Stimulated activated CD4-positive, alpha-beta T cell treated with anti-CD3 and anti-CD28 coated beads, Interleukin-2, amount 100 ng/mL, for 4 hours (primary cell): ENCODE measurements at regions not wholly inside any gene's neighbourhood (a gene's known extent, or its start where the extent isn't known, plus 50 kb on each side); places are given as distances from the start of the nearest gene placed in this dataset.
"Not testable (repeated sequence)": the region's sequence is repeated elsewhere in the genome, so short reads cannot be mapped to it uniquely, and the experiment has no call there.

Experiments used
- DNase-seq: peaks from one replicate; pipeline ENCODE4 v3.0.0-alpha.2; 2020; ENCODE audit warnings: low read depth

DNA sequence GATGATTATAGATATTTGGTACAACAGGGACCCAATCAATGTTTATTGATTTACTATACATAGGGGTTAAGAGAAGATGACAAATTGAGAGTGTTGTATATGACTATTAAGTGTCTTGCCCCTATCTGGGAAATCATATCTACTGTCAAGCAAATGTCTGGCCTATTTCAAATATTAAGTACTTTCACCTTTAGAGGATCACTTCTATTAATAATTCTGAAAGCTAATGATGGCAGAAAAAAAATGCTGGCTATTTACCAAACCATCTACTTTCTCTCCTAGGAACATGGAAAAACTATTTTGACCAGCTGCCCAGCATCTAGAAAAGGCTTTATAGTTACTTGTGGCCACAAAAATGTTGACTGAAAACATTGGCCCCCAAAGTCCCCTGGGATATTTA is 632.3 kb upstream of the ZNF385D start:
- no peak for DNase-seq

DNA sequence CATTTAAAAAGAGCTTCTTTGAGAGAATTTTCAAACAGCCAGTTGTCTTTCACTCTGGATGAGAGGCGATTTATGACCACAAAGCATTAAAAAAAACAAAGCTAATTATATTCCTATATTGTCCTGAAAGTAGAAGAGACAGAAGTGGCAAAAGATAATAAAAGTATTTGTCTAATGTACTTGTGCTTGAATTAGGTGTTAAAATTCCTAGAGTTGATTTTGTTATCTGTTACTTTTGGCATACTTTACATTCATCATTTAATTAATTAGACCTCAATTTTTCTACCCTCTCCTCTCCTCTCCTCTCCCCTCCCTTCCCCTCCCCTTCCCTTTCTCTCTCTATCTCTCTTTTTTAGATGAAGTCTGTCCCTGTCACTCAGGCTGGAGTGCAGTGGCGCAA is 635.1 kb upstream of the ZNF385D start:
- no peak for DNase-seq

DNA sequence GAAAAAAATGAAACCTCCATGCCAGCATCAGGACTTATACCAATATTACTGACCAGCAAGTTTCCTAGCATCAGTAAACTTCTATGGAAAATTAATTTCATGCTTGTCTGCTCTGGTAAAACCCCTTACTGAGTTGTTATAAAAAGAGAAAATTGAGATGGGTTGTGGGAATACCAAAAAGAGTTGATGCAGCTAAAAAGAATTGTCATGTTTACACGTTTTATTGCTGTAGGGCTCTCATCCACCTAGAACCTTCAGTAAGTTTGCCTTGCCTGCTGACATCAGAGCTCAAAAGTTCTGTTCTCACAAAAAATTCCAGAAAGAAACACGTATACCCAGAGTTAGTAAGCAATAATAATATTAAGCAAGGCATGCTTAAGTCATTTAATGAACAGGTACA is 641.3 kb upstream of the ZNF385D start:
- DNase-seq: no peak

DNA sequence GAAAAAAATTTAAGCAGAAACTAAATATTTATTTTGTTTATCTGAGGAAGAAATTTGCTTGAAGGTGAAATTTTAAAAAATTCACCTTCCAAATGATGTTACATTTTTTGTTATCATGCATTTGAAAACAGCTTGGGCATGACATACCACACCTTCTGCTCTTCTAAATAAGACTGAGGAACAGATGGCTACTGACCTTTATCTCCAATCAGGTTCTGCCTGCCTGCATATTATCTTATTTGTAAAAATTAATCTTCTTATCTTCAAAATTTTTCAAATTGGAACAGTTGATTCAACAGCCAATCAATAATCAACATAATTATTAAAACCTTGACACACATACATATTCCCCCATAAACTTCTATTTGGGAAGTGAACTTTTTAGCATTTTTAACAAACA is 641.8 kb upstream of the ZNF385D start:
- DNase-seq: no peak

DNA sequence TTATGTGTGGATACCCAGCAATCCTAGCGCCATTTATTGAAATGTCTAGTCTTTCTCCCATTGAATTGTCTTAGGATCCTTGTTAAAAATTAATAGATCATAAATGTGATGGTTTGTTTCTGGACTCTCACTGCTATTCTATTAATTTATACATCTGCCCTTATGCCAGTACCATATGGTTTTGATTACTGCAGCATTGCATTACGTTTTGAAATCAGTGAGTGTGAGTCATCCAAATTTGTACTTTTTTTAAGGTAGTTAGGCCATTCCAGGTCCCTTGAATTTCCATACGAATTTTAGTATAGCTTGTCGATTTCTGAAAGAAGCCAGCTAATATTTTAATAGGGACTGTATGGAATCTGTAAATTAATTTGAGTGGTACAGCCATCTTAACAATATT is 648.6 kb upstream of the ZNF385D start:
- DNase-seq: no peak

DNA sequence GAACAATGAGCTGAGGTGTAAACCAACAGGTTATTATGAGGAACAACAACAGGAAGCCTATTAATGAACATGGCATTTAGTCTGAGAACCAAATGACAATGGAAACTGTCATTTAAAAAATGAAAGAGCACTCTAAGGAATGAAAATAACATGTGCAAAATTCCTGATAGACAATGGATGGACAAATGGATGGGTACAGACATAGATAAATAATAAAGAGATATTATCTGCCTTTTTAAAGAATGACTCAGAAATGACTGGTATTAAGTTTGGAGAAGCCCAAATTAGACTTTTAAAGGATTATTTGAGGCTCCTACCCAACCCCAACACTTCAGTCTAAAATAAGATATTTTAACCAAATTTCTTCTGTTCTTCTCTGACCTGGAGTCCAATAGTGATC is 650.5 kb upstream of the ZNF385D start:
- no peak for DNase-seq

DNA sequence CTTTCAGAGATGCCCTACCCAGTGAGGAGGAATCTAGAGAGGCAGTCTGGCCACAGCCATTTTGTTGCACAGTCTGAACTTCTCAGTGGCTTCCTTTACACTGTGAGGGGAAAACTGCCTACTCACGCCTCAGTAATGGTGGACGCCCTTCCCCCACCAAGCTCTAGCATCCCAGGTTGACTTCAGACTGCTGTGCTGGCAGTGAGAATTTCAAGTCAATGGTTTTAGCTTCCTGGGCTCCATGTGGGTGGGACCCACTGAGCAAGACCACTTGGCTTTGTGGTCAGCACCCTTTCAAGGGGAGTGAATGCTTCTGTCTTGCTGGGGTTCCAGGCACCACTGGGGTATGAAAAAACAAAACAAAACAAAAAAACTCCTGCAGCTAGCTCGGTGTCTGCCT is 663.2 kb upstream of the ZNF385D start:
- DNase-seq: no peak

DNA sequence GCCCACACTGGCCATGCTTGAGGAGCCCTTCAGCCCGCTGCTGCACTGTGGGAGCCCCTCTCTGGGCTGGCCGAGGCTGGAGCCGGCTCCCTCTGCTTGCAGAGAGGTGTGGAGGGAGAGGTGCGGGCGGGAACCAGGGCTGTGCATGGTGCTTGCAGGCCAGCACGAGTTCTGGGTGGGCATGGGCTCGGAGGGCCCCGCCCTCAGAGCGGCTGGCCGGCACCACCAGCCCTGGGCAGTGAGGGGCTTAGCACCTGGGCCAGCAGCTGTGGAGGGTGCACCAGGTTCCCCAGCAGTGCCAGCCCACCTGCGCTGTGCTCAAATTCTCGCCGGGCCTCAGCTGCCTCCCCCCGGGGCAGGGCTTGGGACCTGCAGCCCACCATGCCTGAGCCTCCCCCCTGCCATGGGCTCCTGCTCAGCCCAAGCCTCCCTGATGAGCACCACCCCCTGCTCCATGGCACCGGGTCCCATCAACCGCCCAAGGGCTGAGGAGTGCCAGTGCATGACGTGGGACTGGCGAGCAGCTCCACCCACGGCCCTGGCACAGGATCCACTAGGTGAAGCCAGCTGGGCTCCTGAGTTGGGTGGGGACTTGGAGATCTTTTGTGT is 665.9 kb upstream of the ZNF385D start:
- DNase-seq: not testable (repeated sequence)

DNA sequence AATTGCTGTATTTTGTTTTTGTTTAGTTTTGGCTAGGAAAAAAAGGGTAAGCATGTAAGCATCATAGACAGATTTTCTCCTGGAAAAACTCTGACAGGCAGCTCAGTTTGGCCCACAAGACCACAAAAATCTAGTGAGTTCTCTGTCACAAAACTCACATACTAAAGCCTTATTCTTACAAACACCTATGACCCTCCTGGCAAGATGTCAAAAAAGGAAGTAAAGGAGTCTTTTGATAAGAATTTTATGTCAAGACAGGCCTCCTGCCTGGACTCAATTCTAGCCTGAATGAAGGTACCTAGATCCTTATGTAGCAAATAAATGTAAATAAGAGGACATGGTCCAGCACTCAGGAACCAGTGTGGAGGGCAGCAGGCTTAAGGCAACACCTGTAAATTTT is 668.3 kb upstream of the ZNF385D start:
- DNase-seq: no peak

DNA sequence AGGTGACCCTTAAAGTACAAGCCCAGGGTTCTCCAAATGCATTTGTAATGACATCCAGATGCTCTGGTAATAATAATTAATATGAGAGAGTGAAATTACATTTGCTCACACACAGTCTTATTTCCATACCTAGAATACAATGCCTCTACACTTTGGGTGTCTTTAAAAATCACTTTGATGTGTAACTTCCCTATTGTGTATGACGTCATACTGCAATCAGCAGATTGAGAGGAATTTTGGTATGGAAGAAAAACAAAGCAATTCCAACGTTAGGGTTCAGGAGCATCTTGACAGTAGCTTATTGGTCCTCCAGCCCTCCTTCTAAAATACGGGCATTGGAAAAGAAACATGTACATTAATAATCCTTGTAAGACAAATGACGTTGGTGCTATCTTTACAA is 670.6 kb upstream of the ZNF385D start:
- DNase-seq: no peak

DNA sequence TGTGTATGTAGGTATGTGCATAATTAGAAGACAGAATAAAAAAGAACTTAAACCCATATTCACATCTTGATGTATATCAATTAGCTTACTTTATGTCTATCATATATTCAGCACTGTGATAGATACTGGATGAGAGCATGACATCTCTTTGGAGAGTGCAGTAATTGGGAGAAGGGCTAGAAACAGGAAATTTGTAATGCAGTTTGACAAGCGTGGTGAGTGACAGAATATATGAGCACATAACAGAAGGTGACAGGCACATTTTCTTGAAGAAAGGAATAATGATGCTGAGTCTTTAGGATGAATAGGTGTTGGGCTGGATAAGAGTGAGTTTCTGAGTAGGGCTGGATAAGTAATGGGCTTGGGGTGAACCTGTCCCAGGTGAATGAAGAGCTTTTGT is 680.3 kb upstream of the ZNF385D start:
- no peak for DNase-seq

DNA sequence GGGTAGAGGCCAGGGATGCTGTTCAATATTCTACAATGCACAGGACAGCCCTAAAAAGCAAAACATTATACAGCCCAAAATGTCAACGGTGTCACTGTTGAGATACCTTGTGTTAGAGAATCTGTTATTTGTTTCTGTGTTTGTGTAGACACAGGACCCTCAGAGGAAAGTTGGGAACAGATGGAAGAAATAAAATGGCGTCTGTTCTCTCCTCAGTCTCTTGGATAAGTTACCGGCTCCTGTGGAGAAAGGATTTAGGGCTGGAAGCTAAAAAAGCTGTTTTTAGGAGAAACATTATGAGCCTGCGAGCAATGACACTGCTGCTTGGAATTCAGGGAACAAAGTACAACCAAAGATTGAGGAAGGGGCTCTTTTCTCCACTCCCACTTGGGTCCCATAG is 688.6 kb upstream of the ZNF385D start:
- no peak for DNase-seq

DNA sequence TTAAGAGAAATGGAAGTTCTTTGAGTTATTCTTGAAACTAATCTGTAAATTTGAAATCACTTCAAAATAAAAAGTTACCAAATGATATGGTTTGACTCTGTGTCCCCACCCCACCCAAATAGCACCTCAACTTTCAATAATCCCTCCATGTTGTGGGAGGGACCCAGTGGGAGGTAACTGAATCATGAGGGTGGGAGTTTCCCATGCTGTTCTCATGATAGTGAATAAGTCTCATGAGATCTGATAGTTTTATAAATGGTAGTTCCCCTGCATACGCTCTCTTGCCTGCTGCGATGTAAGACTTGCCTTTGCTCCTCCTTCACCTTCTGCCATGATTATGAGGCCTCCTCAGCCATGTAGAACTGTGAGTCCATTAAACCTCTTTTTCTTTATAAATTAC is 690.7 kb upstream of the ZNF385D start:
- DNase-seq: no peak

DNA sequence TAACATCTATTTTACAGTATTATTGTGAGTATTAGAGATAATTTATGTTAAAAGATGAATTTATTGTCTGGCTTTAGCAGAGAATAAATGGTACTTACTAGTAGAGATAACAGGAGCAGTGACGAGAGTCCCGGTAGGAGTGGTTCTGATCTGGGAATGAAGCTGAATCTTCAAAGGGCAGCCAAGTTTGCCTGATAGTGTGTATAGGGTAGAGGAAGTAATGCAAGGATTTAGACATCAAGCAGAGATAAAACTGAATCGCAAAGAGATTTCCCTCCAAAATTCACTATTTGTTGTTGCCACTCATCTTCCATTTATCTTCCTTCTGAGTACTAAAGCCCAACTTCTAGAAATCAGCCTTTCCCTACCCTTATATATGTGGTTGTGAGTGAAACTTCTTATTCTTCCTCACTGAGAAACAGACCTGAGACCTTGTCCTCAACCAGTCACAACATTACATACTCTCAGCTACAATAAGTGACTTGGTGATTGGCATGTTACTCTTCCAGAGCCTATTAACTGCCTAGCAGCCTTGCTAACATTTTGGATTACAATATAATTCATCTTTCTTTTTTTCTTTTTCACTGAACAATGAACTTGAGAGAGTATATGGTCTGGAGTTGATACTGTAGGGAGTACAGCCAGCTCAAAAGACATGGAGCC is 692.7 kb upstream of the ZNF385D start:
- DNase-seq: no peak

DNA sequence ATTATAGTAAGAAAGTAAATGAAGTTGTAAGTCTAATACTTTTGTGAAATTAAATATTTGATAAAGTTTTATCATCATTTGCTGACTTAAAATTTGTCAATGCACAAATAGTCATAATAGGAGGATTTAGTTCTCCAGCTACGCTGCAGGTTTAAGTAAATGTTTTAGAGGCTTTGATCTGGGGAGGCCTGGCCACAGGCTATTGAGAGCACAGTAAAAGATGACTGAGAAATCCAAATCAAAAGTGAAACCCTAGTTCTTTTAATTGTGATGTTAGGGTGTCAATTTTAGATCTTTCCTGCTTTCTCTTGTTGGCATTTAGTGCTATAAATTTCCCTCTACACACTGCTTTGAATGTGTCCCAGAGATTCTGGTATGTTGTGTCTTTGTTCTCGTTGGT is 694.3 kb upstream of the ZNF385D start:
- not testable (repeated sequence) for DNase-seq

DNA sequence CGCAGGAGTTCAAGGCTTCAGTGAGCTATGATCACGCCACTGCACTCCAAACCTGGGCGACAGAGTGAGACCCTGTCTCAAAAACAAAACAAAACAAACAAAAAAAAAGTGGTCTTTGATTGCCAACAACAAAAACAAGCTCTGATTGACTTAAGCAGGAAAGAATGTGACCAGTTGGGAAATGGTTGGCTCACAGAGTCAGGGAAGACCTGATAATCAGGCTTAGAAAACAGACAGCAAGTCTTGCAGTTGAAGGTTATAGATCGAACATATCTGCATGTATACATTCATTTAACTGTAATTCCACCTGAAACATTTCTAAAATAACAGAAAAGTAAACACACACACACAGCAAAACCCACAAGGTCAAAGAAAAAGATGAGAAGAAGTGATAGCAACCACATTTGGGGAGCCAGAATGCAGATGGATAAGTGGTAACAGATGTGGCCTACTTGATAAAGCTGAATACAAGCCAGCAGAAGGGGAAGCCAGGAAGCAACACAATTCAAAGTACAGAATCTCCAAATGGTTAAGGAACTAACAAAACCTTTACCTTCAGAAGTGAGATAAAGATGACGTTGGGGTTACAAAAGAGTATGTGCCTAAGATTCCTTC is 699.9 kb upstream of the ZNF385D start:
- no peak for DNase-seq

DNA sequence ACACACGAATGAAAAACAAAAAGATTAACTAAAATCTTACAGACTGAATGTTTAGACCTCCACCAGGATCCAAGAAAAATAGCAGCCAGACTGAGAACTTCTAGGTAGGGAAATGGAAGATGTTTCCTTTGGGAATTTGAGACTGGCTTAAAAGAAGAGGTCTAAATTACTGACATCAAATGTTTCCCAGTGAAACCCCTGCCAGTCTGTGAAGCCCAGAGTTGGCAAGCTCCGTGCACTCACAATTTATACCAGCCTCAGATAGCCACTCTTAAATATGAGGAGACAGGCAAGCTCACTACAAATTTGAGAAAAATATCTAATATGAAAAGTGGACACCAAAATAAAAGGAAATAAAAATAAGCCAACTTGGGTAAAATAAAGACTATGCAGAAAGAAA is 700.5 kb upstream of the ZNF385D start:
- no peak for DNase-seq

DNA sequence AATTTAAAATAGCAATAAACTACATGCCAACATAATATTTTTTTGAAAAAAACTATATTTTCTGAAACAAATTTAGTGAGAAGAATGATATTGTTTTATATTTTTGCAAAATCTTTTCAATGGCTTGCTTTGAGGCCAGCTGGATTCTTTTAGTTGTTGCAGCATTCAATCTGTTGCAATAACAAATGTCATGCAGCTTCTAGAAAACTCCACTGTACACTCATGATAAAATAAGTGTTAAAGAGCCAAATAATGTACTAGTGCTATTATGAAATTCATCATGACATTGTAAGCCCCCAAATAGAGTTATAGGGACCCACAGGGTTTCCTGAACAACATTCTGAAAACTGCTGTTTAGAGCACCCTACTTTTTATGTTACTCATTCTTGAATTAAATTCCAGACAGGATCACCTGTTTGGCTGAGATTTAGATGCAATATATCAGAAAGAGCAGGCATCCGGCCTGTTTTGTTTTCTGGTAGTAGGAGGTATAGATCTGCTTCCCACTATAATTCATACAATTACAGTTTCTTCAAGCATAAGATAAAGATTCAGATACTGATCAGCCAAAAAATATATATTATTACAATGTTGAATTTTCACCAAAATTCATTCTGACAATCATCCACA is 703.0 kb upstream of the ZNF385D start:
- DNase-seq: no peak

DNA sequence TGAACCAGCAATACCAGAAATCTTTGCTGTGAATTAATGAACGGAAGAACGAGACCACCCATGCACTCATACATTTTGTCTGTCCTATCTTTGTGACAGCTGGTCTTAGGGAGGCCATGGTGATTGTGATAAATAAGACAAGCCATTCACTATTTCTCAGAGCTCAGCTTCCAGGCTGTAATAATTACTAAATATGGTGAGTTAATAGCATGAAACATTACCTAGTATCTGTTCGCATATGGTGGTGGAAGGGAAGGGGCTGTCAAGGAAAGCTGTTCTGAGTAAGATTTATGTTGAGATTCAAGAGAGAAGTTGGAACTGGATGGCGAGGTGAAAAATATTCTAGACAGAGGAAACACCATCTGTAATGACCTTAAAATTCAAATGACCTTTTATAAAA is 719.0 kb upstream of the ZNF385D start:
- no peak for DNase-seq

DNA sequence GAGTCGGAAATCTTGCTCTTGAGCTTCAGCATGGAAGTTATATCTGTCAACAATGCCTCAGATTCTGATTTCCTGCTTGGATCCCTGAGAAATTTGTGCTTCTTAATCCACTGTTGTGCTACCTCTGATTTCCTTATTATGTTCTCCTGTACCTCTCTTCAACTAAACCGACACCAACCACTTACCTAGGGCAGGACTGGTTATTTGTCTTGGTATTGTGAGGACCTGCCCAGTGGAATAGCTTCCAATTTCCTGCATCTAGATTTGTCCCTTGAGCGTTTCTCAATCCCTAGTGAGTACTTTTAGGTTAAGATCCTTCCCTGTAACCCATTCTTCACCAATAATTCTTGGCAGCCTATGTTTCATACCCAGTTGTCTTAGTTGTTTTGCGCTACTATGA is 720.5 kb upstream of the ZNF385D start:
- DNase-seq: no peak

DNA sequence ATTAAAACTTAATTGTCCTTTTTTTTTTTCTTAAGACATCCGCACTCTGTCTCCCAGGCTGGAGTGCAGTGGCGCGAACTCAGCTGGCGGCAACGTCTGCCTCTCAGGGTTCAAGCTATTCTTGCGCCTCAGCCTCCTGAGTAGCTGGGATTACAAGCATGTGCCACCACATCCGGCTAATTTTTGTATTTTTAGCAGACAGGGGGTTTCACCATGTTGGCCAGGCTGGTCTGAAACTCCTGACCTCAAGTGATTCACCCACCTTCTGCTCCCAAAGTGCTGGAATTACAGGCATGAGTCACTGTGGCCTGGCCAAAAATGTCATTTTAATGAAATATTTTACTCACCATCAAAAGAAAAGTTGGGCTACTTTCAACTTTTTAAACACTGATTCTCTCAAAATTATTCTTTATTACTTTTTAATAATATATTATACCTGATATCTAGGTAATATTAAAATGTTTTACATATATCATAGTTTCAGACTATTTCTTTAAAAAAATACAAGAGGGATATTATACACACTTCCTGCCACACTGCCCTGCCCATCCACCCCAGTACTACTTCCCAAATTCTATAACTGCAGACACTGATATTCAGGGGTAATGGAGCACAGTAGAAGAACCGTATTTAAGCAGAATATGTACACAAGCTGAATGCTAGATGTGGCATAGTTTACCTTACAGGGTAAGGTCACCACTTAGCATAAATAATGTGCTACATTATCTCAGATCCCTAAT is 723.9 kb upstream of the ZNF385D start:
- DNase-seq: no peak

DNA sequence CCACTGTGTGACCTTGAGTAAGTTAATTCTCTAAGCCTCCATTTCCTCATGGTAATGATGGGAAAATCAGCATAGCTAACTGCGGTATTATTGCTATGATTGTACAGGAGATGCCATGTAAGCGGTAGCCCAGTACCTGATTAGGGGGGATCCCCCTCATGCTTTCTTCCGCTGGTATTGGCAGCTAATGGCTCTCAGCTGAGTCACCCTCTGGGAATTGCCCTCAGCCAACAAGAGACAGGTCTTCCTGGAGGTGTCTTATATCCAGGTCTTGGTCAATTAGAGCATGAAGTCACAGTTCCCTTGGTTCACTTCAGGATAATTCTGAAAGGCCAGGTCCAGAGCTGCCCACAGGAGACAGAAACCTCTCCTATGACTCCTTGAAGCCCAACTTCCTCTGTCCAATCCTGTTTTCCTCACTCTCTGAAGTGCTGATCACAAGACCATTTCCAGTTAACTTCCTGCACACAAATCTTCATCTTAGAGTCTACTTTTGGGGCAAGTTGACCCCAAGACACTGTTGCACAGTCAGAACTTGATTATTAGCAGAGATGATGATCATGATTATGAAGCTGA is 724.7 kb upstream of the ZNF385D start:
- DNase-seq: no peak
